ENCODE measurements at regions not wholly inside any gene's neighbourhood (a gene's known extent, or its start where the extent isn't known, plus 50 kb on each side); places are given as distances from the start of the nearest gene placed in this dataset.

GRCh38 chr3:46087871-46088270 lies 60.6 kb upstream of the XCR1 start:
- TF ChIP-seq POLR2A (IDR thresholded peaks at IDR 0.05; ENCODE audit: low read length) (no peak), GATA1 (IDR thresholded peaks at IDR 0.05; ENCODE audit: low read depth, low read length) (no peak)
